Amniotic stem cell (primary cell): ENCODE measurements at regions not wholly inside any gene's neighbourhood (a gene's known extent, or its start where the extent isn't known, plus 50 kb on each side); places are given as distances from the start of the nearest gene placed in this dataset.

ENCODE experiments used
- DNase-seq: peaks from one replicate; lab custom pipeline; 2025; lab: John Stamatoyannopoulos, UW

GRCh38 chr3:139870000-139870675 is 64.8 kb upstream of the CLSTN2 start:
- DNase-seq: no peak

GRCh38 chr3:139868773-139869172 is 66.2 kb upstream of the CLSTN2 start:
- DNase-seq: no peak

GRCh38 chr3:139848660-139849059 is 86.3 kb upstream of the CLSTN2 start:
- DNase-seq: no peak

GRCh38 chr3:139846729-139847128 is 88.3 kb upstream of the CLSTN2 start:
- DNase-seq: no peak

- DNase-seq: no peak
These were observed 95.3 kb upstream of the CLSTN2 start for GRCh38 chr3:139839659-139840058.

GRCh38 chr3:139839014-139839413 is 96.0 kb upstream of the CLSTN2 start:
- no peak for DNase-seq

GRCh38 chr3:139838269-139838957 is 96.6 kb upstream of the CLSTN2 start:
- no peak for DNase-seq

- DNase-seq: no peak
These were observed 98.1 kb upstream of the CLSTN2 start for GRCh38 chr3:139836698-139837464.

GRCh38 chr3:139835830-139836683 is 98.9 kb upstream of the CLSTN2 start:
- DNase-seq: no peak

GRCh38 chr3:139832998-139833397 is 102.0 kb upstream of the CLSTN2 start:
- DNase-seq: no peak

- DNase-seq: no peak
These were observed 104.2 kb upstream of the CLSTN2 start for GRCh38 chr3:139830817-139831216.

- no peak for DNase-seq
These were observed 107.2 kb upstream of the CLSTN2 start for GRCh38 chr3:139827833-139828232.

GRCh38 chr3:139824864-139825263 is 110.1 kb upstream of the CLSTN2 start:
- no peak for DNase-seq

- no peak for DNase-seq
These were observed 120.3 kb upstream of the CLSTN2 start for GRCh38 chr3:139814646-139815045.

GRCh38 chr3:139811331-139811730 is 123.7 kb upstream of the CLSTN2 start:
- no peak for DNase-seq

GRCh38 chr3:139808201-139808600 is 126.8 kb upstream of the CLSTN2 start:
- DNase-seq: no peak

- no peak for DNase-seq
These were observed 125.5 kb upstream of the NMNAT3 start for GRCh38 chr3:139803294-139803693.

GRCh38 chr3:139797724-139798343 is 120.1 kb upstream of the NMNAT3 start:
- no peak for DNase-seq

GRCh38 chr3:139794469-139795265 is 116.9 kb upstream of the NMNAT3 start:
- DNase-seq: no peak

GRCh38 chr3:139793408-139793807 is 115.6 kb upstream of the NMNAT3 start:
- no peak for DNase-seq

- no peak for DNase-seq
These were observed 102.8 kb upstream of the NMNAT3 start for GRCh38 chr3:139780593-139780992.
